Sigmoid colon (tissue), 6 donors: ENCODE measurements at regions not wholly inside any gene's neighbourhood (a gene's known extent, or its start where the extent isn't known, plus 50 kb on each side); places are given as distances from the start of the nearest gene placed in this dataset.

ENCODE experiments used
- DNase-seq: peaks from one replicate; pipeline ENCODE4 v3.0.0-alpha.2; 2019
- H3K27ac ChIP-seq, 4 donors: fragments of 200-600 bp; sonication (generic); one replicate each; pipeline ENCODE4 v1.5.1; 2016 to 2019; ENCODE audit warnings: mild to moderate bottlenecking in 1 of 4
- H3K27me3 ChIP-seq, 3 donors: fragments of 200-600 bp; sonication (generic); one replicate each; pipeline ENCODE4 v1.5.1; 2019; ENCODE audit warnings: mild to moderate bottlenecking in 1 of 3
- H3K36me3 ChIP-seq, 4 donors: fragments of 200-600 bp; sonication (generic); one replicate each; pipeline ENCODE4 v1.5.1; 2016 to 2019
- H3K4me1 ChIP-seq, 4 donors: fragments of 200-600 bp; sonication (generic); one replicate each; pipeline ENCODE4 v1.5.1; 2017 to 2019
- H3K4me3 ChIP-seq, 4 donors: fragments of 200-600 bp; sonication (generic); one replicate each; pipeline ENCODE4 v1.5.1; 2017 to 2019; ENCODE audit warnings: mild to moderate bottlenecking in 2 of 4, moderate library complexity in 1 of 4
- H3K9me3 ChIP-seq, 4 donors: fragments of 200-600 bp in 3 of 4; sonication (generic) in 3 of 4; one replicate each; pipeline versions ENCODE4 v1.5.1 to v1.6.1; 2013 to 2019
- EP300 ChIP-seq, 4 donors: sonication (generic); formaldehyde crosslinking; IDR thresholded peaks; one replicate each; pipeline ENCODE4 v1.6.1; 2017; ENCODE audit warnings: antibody characterized with exemption in 4 of 4
- POLR2A ChIP-seq, 2 donors: fragments of 450-650 bp; IDR thresholded peaks; one replicate each; pipeline ENCODE4 v1.6.1; 2016; ENCODE audit warnings: antibody characterized with exemption in 2 of 2, mild to moderate bottlenecking in 2 of 2, moderate library complexity in 2 of 2
- POLR2AphosphoS5 ChIP-seq, 4 donors: sonication (generic); formaldehyde crosslinking; IDR thresholded peaks; one replicate each; pipeline ENCODE4 v1.6.1; 2017; ENCODE audit warnings: antibody characterized with exemption in 4 of 4
- WGBS, 2 donors: extraction: QIAGEN DNeasy Blood & Tissue Kit; methylation state at CpG; one replicate each; pipeline ENCODE4 v1.1.7; 2013; 5-methylcytosine and 5-hydroxymethylcytosine counted together
- intact Hi-C: fragments of 100-400 bp; cut with DNase I; formaldehyde crosslinking; loops from one replicate; pipeline ENCODE4 v1.15.1; 2023
- TF ChIP-seq, protein P1 (sequence below), 4 experiments: fragments of 450-650 bp in 3 of 4; fragments of 200-600 bp in 1 of 4; IDR thresholded peaks; one replicate each; pipeline ENCODE4 v1.5.1; 2016 to 2019; ENCODE audit warnings: antibody characterized with exemption in 4 of 4, mild to moderate bottlenecking in 3 of 4, moderate library complexity in 2 of 4
- donor health status: healthy with polysubstance abuse.
- donor health status: healthy.

DNA sequence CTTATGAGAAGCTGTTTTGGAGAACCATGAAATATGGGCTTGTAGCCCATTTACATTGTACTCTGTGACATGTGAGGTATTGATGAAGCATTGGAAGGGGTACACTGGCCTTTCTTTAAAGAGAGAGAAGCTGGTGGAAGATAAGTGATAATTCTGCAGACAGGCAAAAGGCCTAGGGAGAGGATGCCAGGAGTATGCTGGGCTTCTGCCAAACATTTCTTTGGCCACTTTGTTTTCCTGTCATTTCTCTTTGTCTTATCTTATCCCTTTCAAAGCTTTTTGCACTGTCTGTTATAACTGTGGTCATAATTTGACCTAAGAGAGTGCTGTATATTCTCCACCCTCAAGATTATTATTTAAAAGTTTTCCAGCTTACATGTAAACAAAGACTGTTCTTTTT lies 109.6 kb upstream of the SEMA6D start:
- no peak for DNase-seq
- Histone ChIP-seq H3K4me3 (no peak overlapping the region), H3K27me3 (no peaks in the 10 kb centered on the region), H3K27ac (no peak overlapping the region), H3K9me3 (no peaks in the 10 kb centered on the region), H3K36me3 (no peaks in the 10 kb centered on the region), H3K4me1 (peaks cover 0 to 9% (median 0%) of the 10 kb centered on the region in 4 donors)
- intact Hi-C loops = no loop called here
- TF ChIP-seq POLR2A (IDR thresholded peaks at IDR 0.05) (no peak), POLR2AphosphoS5 (IDR thresholded peaks at IDR 0.05) (no peak), EP300 (IDR thresholded peaks at IDR 0.05) (no peak)
- TF ChIP-seq, protein P1, sequence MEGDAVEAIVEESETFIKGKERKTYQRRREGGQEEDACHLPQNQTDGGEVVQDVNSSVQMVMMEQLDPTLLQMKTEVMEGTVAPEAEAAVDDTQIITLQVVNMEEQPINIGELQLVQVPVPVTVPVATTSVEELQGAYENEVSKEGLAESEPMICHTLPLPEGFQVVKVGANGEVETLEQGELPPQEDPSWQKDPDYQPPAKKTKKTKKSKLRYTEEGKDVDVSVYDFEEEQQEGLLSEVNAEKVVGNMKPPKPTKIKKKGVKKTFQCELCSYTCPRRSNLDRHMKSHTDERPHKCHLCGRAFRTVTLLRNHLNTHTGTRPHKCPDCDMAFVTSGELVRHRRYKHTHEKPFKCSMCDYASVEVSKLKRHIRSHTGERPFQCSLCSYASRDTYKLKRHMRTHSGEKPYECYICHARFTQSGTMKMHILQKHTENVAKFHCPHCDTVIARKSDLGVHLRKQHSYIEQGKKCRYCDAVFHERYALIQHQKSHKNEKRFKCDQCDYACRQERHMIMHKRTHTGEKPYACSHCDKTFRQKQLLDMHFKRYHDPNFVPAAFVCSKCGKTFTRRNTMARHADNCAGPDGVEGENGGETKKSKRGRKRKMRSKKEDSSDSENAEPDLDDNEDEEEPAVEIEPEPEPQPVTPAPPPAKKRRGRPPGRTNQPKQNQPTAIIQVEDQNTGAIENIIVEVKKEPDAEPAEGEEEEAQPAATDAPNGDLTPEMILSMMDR (IDR thresholded peaks at IDR 0.05) = no peak

DNA sequence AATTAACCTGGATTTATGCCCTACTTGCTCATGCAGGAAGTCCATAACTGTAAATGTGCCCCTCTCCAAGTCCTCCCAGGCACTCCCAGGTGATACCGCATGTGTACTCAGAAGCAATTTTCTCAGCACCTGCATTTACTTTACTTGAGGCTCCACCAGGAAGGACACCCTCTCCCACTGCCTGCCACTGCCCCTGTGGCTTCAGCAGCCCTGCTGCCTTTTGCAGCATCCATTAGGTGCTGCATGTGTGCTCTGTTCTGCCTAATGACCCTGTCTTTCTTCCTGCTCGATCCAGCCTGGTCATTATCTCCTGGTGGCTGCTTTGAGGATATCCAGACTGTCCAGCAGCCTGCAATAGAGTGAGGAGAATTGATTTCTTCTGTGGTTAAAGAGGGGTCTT lies 107.6 kb upstream of the SEMA6D start:
- Histone ChIP-seq H3K27ac (no peak overlapping the region), H3K9me3 (no peaks in the 10 kb centered on the region), H3K36me3 (no peaks in the 10 kb centered on the region), H3K4me3 (no peak overlapping the region), H3K4me1 (peaks cover 0 to 9% (median 0%) of the 10 kb centered on the region in 4 donors), H3K27me3 (no peaks in the 10 kb centered on the region)
- TF ChIP-seq, protein P1 (IDR thresholded peaks at IDR 0.05) = no peak
- no peak for TF ChIP-seq EP300 (IDR thresholded peaks at IDR 0.05)
- TF ChIP-seq POLR2A (IDR thresholded peaks at IDR 0.05) = no peak
- no peak for TF ChIP-seq POLR2AphosphoS5 (IDR thresholded peaks at IDR 0.05)
- intact Hi-C loops = no loop called here
- 19 to 52% methylated on average over 2 of the region's 2 CpGs for WGBS, 2 donors
- DNase-seq = no peak

DNA sequence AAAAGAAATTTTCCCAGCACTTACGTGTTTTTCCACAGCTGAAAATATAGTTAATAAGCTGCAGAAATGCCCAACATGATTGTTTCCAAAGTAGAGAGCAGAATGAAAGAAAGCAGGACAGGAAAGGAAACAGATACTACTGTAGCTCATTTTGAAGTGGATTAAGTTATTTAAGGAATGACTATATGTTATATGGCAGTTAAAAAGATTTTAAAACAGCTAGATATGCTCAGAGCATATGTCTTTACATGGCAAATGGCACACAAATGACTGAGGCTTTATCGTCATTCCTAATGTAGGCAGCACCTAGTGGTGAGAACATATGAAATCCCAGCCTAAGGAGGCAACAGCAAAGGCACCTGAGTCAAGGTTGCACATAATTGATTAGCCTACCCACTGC lies 106.6 kb upstream of the SEMA6D start:
- no peak overlapping the region for H3K27ac ChIP-seq
- no peaks in the 10 kb centered on the region for H3K9me3 ChIP-seq
- peaks cover 0 to 9% (median 0%) of the 10 kb centered on the region in 4 donors for H3K4me1 ChIP-seq
- 93 to 95% methylated on average over 2 of the region's 2 CpGs for WGBS, 2 donors
- TF ChIP-seq POLR2A (IDR thresholded peaks at IDR 0.05) = no peak
- no peak for TF ChIP-seq EP300 (IDR thresholded peaks at IDR 0.05)
- TF ChIP-seq, protein P1 (IDR thresholded peaks at IDR 0.05) = no peak
- TF ChIP-seq POLR2AphosphoS5 (IDR thresholded peaks at IDR 0.05) = no peak
- intact Hi-C loops = no loop called here
- H3K36me3 ChIP-seq = no peaks in the 10 kb centered on the region
- DNase-seq = no peak
- H3K27me3 ChIP-seq = no peaks in the 10 kb centered on the region
- no peak overlapping the region for H3K4me3 ChIP-seq

DNA sequence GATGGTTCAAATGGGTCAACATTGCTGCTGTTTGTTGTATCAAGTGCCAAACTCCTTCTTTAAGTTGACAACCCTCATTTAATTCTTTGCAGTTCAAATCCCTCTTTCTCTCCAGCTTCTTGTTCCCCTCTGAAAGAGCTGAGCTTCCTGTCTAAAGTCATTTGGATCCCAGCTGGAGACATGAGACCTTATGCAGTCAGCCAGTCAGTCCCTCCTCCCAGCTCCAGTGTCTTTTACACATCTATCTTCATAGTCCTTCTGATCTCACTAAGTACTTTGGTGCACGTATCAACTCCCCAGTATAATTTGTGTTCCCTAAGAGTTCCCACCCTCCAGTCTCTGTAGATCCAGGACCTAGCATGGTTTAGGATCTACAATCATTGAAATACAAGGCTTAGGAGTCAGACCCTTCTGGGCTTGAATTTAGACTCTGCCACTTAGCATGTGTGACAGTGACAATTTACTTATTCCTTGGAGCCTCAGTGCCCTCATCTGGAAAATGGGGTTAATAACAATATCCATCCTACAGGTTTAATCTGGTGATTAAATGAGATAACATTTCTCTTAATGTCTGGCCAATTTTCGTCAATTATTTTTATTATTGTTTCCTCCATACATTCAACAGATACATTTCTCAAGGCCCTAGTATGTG lies 102.8 kb upstream of the SEMA6D start:
- H3K4me3 ChIP-seq = no peak overlapping the region
- H3K9me3 ChIP-seq = no peaks in the 10 kb centered on the region
- H3K4me1 ChIP-seq = no peaks in the 10 kb centered on the region
- WGBS, 2 donors = 90% methylated on average over 2 of the region's 2 CpGs
- TF ChIP-seq POLR2AphosphoS5 (IDR thresholded peaks at IDR 0.05) (no peak), POLR2A (IDR thresholded peaks at IDR 0.05) (no peak), EP300 (IDR thresholded peaks at IDR 0.05) (no peak)
- TF ChIP-seq, protein P1 (IDR thresholded peaks at IDR 0.05) = no peak
- DNase-seq = no peak
- H3K36me3 ChIP-seq = no peaks in the 10 kb centered on the region
- intact Hi-C loops = no loop called here
- no peak overlapping the region for H3K27ac ChIP-seq
- H3K27me3 ChIP-seq = no peaks in the 10 kb centered on the region

DNA sequence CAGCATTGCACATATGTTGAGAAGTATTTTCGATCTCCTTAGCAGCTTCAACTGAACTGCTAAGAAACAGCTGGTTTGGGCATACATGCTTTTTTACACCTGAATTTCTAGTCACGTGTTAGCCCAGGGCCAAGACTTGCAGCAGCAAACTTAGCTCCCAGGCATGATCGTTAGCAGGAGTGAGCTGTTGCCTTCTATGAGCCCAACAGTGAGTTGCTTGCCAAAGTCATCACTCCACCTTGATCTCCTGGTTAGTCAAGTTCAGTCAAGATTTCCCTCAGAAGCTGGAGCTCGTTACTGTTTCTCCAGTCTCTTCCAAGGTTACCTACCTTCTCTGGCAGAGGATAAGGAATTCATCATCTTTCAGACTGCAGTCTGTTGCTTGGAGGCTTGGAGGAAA lies 100.4 kb upstream of the SEMA6D start:
- H3K27me3 ChIP-seq = no peaks in the 10 kb centered on the region
- intact Hi-C loops = no loop called here
- 86 to 90% methylated on average over 4 of the region's 4 CpGs for WGBS, 2 donors
- no peak overlapping the region for H3K27ac ChIP-seq
- no peak for DNase-seq
- H3K4me1 ChIP-seq = no peaks in the 10 kb centered on the region
- H3K9me3 ChIP-seq = no peaks in the 10 kb centered on the region
- no peaks in the 10 kb centered on the region for H3K36me3 ChIP-seq
- no peak overlapping the region for H3K4me3 ChIP-seq
- TF ChIP-seq, protein P1 (IDR thresholded peaks at IDR 0.05) = no peak
- TF ChIP-seq POLR2A (IDR thresholded peaks at IDR 0.05) (no peak), EP300 (IDR thresholded peaks at IDR 0.05) (no peak)
